ENCODE measurements at regions not wholly inside any gene's neighbourhood (a gene's known extent, or its start where the extent isn't known, plus 50 kb on each side); places are given as distances from the start of the nearest gene placed in this dataset.

- DNase-seq (no peak), ATAC-seq (ENCODE audit: insufficient read depth, low FRiP score) (no peak)
- Histone ChIP-seq H3K4me3 (no peak overlapping the region), H3K27ac (ENCODE audit: low read depth in 1 of 2, low read length in 1 of 2) (no peak overlapping the region), H3K4me1 (ENCODE audit: control insufficient read depth in 5 of 5, insufficient read depth in 5 of 5, low read length in 5 of 5) (no peaks in the 10 kb centered on the region), H3K27me3 (ENCODE audit: control insufficient read depth in 3 of 3, insufficient read depth in 3 of 3, low read length in 2 of 3) (no peaks in the 10 kb centered on the region), H3K36me3 (ENCODE audit: control insufficient read depth in 4 of 4, insufficient read depth in 4 of 4, low read length in 4 of 4) (no peaks in the 10 kb centered on the region), H3K9me3 (ENCODE audit: control insufficient read depth in 4 of 4, insufficient read depth in 3 of 4, low read length in 3 of 4) (peaks cover 0 to 3% (median 0%) of the 10 kb centered on the region in 4 donors), H3K9ac (ENCODE audit: insufficient read depth in 1 of 2, low read length in 2 of 2) (no peak overlapping the region)
- 53 to 77% methylated on average over 3 of the region's 3 CpGs for WGBS, 2 donors
- TF ChIP-seq CTCF (IDR thresholded peaks at IDR 0.05; ENCODE audit: control extremely low read depth, extremely low read depth) = no peak
Observed at GRCh38 chrX:148371291-148371690, 129.1 kb upstream of the AFF2 start.

- no peaks in the 10 kb centered on the region for H3K36me3 ChIP-seq (ENCODE audit: control insufficient read depth in 4 of 4, insufficient read depth in 4 of 4, low read length in 4 of 4)
- no peak for ATAC-seq (ENCODE audit: insufficient read depth, low FRiP score)
- no peak overlapping the region for H3K27ac ChIP-seq (ENCODE audit: low read depth in 1 of 2, low read length in 1 of 2)
- H3K27me3 ChIP-seq (ENCODE audit: control insufficient read depth in 3 of 3, insufficient read depth in 3 of 3, low read length in 2 of 3) = no peaks in the 10 kb centered on the region
- no peak for DNase-seq
- H3K9ac ChIP-seq (ENCODE audit: insufficient read depth in 1 of 2, low read length in 2 of 2) = no peak overlapping the region
- no peaks in the 10 kb centered on the region for H3K4me1 ChIP-seq (ENCODE audit: control insufficient read depth in 5 of 5, insufficient read depth in 5 of 5, low read length in 5 of 5)
- peaks cover 0 to 5% (median 0%) of the 10 kb centered on the region in 4 donors for H3K9me3 ChIP-seq (ENCODE audit: control insufficient read depth in 4 of 4, insufficient read depth in 3 of 4, low read length in 3 of 4)
- 49 to 57% methylated on average over 4 of the region's 4 CpGs for WGBS, 2 donors
- TF ChIP-seq CTCF (IDR thresholded peaks at IDR 0.05; ENCODE audit: control extremely low read depth, extremely low read depth) = no peak
- no peak overlapping the region for H3K4me3 ChIP-seq
Observed at GRCh38 chrX:148372925-148373324, 127.5 kb upstream of the AFF2 start.

- H3K27me3 ChIP-seq (ENCODE audit: control insufficient read depth in 3 of 3, insufficient read depth in 3 of 3, low read length in 2 of 3) = no peaks in the 10 kb centered on the region
- H3K27ac ChIP-seq (ENCODE audit: low read depth in 1 of 2, low read length in 1 of 2) = no peak overlapping the region
- no peaks in the 10 kb centered on the region for H3K4me1 ChIP-seq (ENCODE audit: control insufficient read depth in 5 of 5, insufficient read depth in 5 of 5, low read length in 5 of 5)
- H3K9me3 ChIP-seq (ENCODE audit: control insufficient read depth in 4 of 4, insufficient read depth in 3 of 4, low read length in 3 of 4) = peaks cover 0 to 5% (median 0%) of the 10 kb centered on the region in 4 donors
- no peak overlapping the region for H3K9ac ChIP-seq (ENCODE audit: insufficient read depth in 1 of 2, low read length in 2 of 2)
- H3K36me3 ChIP-seq (ENCODE audit: control insufficient read depth in 4 of 4, insufficient read depth in 4 of 4, low read length in 4 of 4) = no peaks in the 10 kb centered on the region
- WGBS, 2 donors = 93 to 96% methylated on average over 3 of the region's 3 CpGs
- no peak for TF ChIP-seq CTCF (IDR thresholded peaks at IDR 0.05; ENCODE audit: control extremely low read depth, extremely low read depth)
- H3K4me3 ChIP-seq = no peak overlapping the region
- no peak for ATAC-seq (ENCODE audit: insufficient read depth, low FRiP score)
- no peak for DNase-seq
Observed at GRCh38 chrX:148376342-148376741, 124.1 kb upstream of the AFF2 start.

GRCh38 chrX:148380107-148380506, 120.3 kb upstream of the AFF2 start:
- TF ChIP-seq CTCF (IDR thresholded peaks at IDR 0.05; ENCODE audit: control extremely low read depth, extremely low read depth) = no peak
- 74 to 77% methylated on average over 3 of the region's 3 CpGs for WGBS, 2 donors
- H3K9me3 ChIP-seq (ENCODE audit: control insufficient read depth in 4 of 4, insufficient read depth in 3 of 4, low read length in 3 of 4) = peaks cover 0 to 5% (median 0%) of the 10 kb centered on the region in 4 donors

More at GRCh38 chrX:148380107-148380506, 120.3 kb upstream of the AFF2 start:
- Histone ChIP-seq H3K27ac (ENCODE audit: low read depth in 1 of 2, low read length in 1 of 2) (no peak overlapping the region), H3K4me3 (no peak overlapping the region), H3K36me3 (ENCODE audit: control insufficient read depth in 4 of 4, insufficient read depth in 4 of 4, low read length in 4 of 4) (no peaks in the 10 kb centered on the region), H3K4me1 (ENCODE audit: control insufficient read depth in 5 of 5, insufficient read depth in 5 of 5, low read length in 5 of 5) (no peaks in the 10 kb centered on the region), H3K27me3 (ENCODE audit: control insufficient read depth in 3 of 3, insufficient read depth in 3 of 3, low read length in 2 of 3) (no peaks in the 10 kb centered on the region), H3K9ac (ENCODE audit: insufficient read depth in 1 of 2, low read length in 2 of 2) (no peak overlapping the region)
- DNase-seq (no peak), ATAC-seq (ENCODE audit: insufficient read depth, low FRiP score) (no peak)
